Esophagus mucosa (tissue), 1 donor: ENCODE measurements at regions not wholly inside any gene's neighbourhood (a gene's known extent, or its start where the extent isn't known, plus 50 kb on each side); places are given as distances from the start of the nearest gene placed in this dataset.

Experiments
- ATAC-seq: fragments of 200-7000 bp; cut with Tn5 transposase; one replicate; pipeline ENCODE4 v1.9.1; 2020
- donor health status: DM: yes; HTN: yes; CAD: no.

DNA sequence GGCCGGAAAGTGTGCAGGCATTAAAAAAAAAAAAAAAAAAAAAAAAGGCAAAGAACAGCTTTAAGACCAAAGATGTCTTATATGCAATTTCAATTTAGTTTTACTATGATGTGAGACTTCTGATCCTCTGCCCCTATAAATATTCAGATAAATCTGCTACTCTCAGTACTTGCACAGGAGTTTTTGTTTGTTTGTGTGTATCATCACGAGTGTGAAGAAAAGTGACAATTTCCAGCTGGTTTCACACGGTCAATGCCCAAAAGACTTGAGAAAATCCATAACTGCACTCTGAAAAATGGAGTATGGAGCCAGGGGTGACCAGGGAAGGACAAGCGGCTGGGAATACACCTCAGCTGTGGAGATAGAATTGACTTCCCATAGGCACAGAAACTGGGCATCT lies 757.7 kb downstream of the C6orf118 start:
- ATAC-seq = no peak

- ATAC-seq = no peak
Observed at GRCh38 chr6:164547076-164547475, 762.3 kb downstream of the C6orf118 start.

DNA sequence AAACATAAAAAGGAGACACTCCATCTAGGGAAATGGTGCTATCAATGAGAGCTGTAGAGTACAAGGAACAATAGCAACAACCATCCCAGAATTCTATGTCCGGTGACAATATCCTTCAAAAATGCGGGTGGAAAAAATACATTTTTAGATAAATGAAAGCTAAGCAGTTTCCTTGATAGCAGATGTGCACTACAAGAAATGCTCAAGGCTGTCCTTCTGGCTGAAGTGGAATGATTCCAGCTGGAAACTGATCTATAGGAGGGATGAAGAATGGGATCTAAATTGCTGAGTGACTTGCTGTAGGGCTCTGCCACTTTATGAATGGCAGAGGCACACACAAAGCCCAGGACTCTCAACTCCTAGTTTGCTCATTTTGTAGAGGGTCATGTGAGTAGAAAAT lies 763.1 kb downstream of the C6orf118 start:
- no peak for ATAC-seq

GRCh38 chr6:164534070-164534766 lies 775.2 kb downstream of the C6orf118 start:
- ATAC-seq = no peak

GRCh38 chr6:164533045-164533362 lies 776.4 kb downstream of the C6orf118 start:
- no peak for ATAC-seq

DNA sequence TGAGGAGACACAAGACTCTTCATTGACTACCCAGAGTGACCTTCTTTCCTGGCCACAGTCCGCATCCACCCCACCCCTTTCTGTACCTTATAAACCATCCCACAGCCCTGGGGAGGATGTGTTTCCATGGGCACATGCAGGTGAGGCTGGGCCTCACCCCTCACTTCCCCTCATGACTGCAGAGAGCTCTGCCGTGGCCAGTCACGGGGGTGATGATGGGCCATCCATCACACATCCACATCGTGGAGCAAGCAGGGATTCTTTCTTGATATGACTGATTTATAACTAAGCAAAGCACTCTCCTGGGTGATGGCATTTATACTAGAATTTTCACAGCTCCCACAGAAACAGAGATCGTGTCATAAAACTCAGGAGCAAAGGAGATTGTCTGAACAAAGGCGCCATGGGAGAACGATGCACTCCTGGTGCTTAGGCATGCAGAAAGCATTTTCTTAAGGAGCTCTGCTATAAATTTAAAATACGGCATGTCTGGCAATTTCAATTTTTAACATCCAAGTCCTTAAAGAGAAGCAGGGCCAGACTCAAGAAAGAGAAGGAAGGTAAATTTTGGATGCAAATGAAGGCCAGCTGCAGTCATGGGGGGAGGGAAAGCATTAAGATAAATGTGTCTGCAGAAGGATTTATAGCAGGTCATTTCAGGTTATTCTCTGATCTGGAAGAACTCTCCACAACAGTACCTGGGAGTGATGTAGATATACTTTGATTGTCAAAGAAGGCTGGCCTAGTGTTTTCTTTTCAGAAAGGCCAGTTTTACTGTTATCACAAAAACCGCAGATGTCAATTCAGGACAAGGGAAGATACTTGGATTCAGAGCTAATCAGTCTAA lies 777.0 kb downstream of the C6orf118 start:
- no peak for ATAC-seq

GRCh38 chr6:164531736-164532135 lies 777.7 kb downstream of the C6orf118 start:
- ATAC-seq = no peak

- ATAC-seq = no peak
Observed at GRCh38 chr6:164528539-164528938, 780.9 kb downstream of the C6orf118 start.

DNA sequence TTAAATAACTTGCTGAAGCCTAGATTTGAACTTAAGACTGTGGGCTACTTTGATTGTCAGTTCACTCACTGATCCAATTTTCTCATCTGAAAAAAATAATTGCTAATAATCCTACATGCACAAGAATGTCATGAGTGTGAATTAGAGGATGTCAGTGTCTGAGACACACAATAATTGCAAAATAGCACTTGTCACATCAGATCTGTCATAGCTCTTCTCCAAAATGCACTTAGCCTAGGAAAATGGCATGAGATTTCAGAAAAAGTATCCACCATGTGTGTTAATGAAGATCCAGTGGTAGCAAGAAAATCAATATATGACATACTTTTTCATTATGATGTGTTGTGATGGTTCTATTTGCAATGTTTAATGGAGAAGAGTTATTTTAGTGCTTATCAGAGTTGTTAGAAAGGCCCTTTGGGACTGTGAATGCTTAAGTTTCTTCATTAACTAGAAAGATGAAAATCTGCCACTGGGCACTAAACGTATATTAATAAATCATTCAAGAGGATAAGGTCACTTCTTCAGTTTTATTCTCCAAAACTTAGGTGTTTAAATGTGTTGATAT lies 786.2 kb downstream of the C6orf118 start:
- ATAC-seq = no peak

- ATAC-seq = no peak
Observed at GRCh38 chr6:164520916-164521315, 788.5 kb downstream of the C6orf118 start.

DNA sequence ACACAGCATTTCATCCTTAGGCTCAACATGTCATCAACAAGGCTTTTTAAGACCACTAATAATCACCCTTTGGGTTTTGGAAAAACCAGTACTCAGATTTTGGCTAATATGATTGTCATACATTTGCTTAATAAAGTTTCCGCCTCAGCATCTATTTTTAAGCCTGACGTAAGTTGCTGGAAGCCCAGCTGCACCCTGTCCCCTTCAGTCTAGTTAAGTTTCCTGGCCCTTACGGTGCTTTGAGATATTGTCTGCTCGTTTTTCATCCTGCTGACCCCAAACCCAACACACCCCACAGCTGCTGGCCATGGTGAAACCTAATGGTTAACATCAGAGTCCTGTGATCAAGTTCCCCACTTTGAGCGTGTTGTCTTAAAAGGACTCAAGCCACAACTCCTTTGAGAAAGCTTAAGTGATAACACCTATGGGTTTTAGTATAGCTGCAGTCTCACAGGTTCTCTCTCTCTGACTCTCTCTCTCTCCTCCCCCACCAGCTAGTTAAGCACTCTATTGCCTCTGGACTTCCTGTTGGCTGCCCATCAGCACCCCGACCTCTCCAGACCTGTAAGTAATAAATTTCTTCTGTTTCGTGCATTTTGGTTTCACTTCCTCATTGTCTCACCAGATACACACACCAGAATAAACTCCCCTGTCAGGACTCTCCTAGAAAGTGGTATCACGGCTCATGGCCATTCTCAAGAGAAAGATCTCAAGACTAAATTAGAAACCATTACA lies 802.0 kb downstream of the C6orf118 start:
- no peak for ATAC-seq

DNA sequence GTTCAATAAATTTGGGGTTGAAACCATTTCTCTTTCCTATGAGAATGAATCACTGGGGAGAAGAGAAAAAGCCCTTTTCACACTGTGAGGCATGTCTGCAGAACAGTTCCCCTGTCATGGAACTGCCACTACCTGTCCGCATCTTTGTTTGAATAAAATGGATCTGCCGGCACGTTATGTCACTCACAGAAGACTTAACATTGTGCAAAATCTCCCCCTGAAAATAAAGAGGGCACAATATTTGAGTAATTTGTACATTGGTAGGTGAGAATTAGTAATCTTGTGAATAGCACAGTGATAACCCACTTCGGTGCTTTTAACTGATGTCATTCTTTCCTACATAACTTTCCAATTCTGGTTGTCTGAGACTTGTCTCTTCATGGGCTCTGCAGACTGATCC lies 804.0 kb downstream of the C6orf118 start:
- no peak for ATAC-seq

DNA sequence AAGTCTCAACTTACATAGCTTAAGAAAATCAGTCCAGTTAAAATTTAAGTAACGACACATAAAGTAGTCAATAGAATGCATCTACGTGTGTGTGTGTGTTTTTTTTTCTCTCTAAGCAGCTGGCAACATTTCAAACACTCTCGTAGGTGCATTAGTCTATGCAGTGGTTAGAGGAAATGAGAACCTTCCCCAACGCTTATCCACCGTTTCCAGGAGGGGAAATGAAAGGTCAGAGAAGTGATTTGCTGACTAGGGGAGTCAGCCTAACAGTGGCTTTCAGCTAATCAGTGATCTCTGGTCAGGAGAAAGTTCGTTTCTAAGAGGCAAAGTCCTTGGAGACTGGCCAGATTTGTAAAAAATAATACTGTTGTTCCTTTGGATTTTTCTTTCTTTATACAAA lies 806.6 kb downstream of the C6orf118 start:
- no peak for ATAC-seq

DNA sequence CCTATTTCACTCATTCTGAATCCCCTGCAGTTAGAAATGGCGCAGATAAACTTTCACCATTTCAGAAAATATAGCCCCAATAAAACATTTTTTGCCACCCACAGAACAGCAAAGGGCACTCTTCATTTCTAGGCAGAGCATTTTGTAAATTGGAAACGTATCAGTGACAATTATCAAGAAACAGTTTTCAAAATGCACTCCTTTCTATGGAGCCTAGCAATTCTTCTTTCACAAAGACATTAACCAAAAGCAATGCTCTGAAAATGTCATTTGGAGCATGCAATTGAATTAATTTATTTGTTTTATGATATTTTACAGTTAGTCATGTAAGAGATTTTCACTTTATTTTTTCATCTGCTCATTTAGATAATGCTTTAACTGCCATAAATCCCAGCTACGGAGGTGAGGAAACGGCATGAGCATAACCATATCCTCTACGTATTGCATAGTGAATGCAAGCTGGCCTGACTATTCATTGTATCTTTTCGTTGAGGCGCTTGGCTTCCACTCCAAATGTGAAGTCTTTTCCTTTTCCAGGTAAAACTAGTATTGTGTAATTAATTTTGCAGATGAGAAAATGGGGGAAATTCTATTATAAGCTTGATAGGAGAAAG lies 813.4 kb downstream of the C6orf118 start:
- no peak for ATAC-seq

DNA sequence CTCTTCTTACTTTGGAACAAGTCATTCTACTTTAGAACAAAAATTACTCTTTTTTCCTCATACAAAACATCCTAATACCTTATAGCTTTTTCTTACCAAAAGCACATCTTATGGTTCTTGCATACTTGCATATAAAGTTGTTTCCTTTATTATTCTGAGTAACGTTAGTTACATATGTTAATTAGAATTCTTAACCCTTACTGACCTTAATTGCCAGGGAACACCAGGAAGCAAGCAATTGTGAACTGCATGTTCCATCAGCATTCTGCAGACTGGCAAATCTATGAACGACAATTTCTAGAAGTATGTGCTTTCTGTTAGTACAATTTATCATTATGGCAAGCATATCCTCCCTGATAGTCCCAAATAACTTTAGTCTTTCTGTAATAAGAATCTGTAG lies 831.0 kb downstream of the C6orf118 start:
- no peak for ATAC-seq

DNA sequence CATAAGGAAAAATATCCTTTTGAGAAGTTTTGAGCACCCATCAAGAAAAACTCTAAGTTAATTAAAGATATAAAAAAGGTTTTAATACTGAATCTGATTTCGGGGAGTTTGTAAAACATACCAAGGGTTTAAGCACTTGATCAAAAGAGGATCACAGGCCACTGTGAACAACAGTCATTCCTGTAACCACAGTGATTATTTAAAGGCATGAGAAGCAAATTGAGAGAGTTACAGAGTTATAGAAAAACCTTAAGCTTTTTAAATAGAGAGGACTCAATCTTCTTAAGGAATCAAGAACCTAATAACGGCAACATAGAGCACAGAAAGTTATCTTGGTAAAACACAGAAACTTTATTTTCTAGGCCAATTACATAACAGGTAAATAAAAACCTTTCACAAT lies 831.6 kb downstream of the C6orf118 start:
- no peak for ATAC-seq

GRCh38 chr6:164477101-164477500 lies 832.3 kb downstream of the C6orf118 start:
- no peak for ATAC-seq

DNA sequence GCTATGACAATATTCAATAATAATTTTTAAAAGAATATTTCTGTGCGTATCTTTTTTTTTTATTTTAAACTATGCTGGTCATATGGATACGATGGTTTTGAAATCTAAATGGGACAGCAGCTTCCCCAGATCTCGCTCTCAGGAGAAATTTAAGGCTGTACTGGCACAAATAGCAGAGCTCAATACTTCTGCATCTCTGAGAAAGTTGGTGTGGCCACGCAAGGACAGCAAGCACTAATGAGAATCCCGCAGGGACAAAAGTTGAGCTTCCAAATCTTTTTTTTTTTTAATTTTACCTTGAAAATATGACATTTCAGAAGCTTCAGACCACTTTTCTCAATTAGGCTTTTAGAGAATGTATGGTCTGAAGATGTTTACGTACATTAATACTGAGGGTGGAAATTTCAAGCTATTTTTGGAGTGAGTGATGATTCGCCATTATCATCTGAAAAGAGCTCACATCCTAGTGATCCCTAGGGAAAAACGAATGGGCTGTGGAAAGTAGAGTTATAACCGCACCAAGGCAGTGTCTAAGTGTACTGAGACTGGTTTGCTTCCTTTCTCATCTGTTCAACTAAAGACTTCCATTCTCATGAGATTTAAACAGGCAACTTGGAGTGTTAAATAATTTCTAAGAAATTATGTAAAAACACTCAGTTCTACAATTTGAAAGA lies 840.0 kb downstream of the C6orf118 start:
- no peak for ATAC-seq

GRCh38 chr6:164455835-164456234 lies 853.6 kb downstream of the C6orf118 start:
- ATAC-seq = no peak

GRCh38 chr6:164453835-164454234 lies 855.6 kb downstream of the C6orf118 start:
- no peak for ATAC-seq

DNA sequence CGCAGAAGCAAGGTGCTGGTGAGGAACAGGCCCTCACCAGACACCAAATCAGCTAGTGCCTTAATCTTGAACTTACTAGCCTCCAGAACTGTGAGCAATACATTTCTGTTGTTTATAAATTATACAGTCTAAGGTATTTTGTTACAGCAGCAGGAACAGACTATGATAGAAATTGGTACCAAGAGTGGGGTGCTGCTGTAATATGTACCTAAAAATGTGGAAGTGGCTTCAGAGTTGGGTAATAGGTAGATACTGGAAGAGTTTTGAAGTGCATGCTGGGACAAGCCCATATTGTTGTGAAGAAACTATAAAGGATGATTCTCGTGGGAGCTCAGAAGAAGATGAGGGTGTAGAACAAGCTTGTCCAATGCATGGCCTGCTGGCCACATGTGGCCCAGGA lies 866.8 kb downstream of the C6orf118 start:
- ATAC-seq = no peak

GRCh38 chr6:164439331-164439730 lies 870.1 kb downstream of the C6orf118 start:
- no peak for ATAC-seq
